MV-4-11 (cell line): ENCODE measurements at regions not wholly inside any gene's neighbourhood (a gene's known extent, or its start where the extent isn't known, plus 50 kb on each side); places are given as distances from the start of the nearest gene placed in this dataset.

Experiments
- DNase-seq: peaks from one replicate; lab custom pipeline; 2025; lab: John Stamatoyannopoulos, UW

DNA sequence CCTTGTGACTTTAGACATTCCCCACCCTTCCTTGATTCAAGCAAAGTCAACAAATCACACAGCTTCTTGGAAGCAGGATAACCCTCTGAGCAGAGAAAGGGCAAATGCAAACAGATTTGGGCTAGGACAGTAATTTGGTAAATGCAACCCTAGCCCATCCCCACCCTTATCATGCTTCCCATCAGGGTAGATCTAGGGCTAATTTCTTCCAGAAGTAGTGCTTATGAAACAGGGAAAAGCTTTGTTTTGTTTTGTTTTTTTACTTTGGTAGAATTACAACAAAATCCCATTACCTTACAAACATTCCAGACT lies 525.1 kb upstream of the NOX3 start:
- no peak for DNase-seq

- no peak for DNase-seq
These were observed 524.6 kb upstream of the NOX3 start for GRCh38 chr6:155980014-155980767.

DNA sequence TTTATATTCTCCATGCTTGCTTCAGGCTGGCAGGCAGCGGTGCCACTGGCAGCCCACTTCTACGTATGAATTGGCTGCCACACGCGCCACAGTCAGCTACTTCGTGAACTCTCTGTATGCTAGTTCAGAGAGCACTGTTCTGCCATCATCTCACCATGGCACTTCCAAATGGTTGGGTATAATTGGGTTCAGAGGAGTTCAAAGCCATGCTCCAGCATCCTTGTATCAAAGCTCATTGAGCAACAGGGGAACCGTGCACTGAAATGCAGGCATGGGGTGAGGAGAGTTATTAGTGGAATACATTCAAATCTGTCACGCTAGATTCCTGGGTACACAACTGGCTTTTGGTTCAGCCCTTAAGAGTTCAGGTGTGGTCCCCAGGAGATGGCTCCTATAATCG lies 519.9 kb upstream of the NOX3 start:
- DNase-seq, result no peak

DNA sequence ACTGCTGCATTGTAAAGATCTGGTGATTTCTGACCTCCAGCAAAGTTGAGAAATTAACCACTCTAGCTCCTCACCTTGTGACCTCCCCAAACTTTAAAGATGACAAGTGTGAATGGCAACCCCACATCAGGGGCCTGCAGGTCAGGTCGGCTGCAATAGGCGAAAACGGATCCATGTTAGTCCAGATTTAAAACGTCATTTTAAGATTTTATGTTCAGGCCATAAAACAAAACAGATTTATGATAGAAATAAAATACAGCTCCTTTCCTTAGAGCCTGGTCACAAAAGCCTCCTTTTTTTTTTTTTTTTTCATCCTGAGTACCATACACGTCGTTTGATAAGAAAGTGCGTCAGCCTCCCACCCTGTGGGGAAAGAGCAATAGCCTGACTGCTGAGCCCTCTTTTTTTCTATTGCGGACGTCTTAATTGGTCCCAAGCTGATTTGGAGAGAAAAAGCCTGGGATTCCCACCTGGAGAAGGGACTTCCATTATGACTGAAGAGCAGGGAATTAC lies 519.2 kb upstream of the NOX3 start:
- DNase-seq, result no peak

DNA sequence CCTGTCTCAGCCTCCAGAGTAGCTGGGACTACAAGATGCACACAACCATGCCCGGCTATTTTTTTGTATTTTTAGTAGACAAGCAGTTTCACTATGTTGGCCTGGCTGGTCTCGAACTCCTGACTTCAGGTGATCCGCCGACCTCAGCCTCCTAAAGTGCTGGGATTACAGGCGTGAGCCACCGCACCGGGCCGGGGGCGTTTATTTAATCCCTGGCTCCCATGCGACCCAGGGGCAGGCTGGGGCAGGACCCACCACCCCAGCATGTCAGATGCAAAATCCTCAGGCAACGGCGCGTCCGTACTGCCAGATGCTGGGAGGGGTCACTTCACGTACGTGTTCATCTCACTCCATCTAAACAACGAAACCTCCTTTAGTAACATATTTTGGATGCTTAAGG lies 518.7 kb upstream of the NOX3 start:
- no peak for DNase-seq

GRCh38 chr6:155970876-155971708 lies 515.5 kb upstream of the NOX3 start:
- no peak for DNase-seq

- DNase-seq, result no peak
These were observed 514.8 kb upstream of the NOX3 start for GRCh38 chr6:155970472-155970871.

DNA sequence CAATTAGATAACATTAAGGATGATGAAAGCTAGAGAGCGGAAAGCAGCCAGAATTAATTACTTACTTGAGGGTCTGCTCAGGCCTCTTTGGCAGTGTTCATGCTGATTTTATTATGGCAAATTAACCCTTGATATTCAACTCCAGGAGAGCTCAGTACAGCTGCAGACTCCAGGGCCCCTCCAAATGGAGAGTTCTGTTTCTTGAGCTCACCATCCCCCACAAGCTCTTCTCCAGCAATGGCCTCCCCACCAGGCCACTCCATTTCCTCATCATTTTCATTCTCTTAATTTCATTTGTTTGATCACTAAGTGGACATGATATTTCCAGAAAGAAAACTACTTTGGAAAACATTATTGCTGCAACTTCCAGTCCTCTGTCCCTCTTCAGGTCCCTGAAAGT lies 513.3 kb upstream of the NOX3 start:
- DNase-seq, result no peak

- DNase-seq, result no peak
These were observed 511.7 kb upstream of the NOX3 start for GRCh38 chr6:155967322-155967721.

- DNase-seq, result no peak
These were observed 508.9 kb upstream of the NOX3 start for GRCh38 chr6:155964544-155964943.

DNA sequence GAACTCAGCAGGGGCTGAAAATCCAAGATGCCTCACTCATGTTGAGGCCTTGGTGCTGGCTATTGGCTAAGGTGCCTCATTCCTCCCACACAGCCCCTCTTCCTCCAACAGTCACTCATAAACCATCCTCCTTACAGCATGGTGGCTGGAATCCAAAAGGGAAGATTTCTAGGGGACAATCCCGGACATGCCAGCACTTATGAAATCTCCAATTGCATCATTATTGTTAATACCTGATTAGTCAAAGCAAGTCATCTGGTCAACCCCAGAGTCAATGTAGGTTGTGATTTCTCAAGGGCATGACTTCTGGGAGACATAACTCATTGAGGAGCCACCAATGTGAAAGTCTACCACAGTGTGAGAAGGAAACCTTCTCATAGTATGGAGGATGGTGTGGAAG lies 506.6 kb upstream of the NOX3 start:
- DNase-seq, result no peak

DNA sequence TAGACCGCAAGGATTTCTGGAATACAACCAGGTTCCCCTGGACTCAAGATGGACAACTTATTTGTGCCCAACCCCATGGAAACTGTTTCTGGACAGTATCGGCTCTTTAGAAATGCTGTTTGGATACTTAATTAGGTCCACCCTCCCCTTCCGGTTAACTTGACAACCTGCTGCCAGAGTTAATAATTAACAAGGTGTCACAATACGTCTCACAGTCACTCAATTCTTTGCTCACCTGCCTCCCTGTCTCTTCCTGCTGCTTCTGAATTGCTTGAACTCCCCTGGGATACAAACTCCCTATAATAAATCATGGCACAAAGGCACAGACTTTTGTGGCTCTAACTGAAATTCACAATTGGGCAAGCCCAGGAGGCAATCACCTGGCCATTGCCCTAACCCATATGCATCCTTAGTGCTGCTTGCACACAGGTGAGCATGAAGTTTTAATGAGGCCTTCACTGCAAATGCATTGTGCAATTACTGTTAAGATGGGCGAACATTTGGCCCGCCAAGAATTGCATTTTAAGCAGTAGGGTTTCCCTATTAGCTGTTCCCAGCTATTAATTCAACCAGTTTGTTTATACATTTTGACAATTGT lies 504.4 kb upstream of the NOX3 start:
- no peak for DNase-seq

DNA sequence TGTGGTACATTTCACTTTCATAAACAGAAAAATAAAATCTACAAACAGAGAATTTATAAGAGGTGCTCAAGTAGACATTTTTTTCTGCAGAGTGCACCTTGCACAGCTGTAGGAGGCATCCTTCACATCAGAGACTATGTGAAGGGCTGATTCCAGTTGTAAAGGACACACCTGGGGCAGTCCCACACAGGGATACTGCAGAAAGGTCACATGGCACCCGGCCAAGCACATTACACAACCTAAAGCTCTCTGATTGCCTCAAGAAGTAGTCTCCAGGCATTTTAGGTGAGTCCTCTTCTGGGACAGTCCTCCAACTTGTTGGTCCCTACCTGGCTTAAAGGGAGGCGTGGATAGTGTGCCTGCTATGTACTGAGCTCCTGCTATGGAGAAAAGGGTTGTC lies 502.9 kb upstream of the NOX3 start:
- DNase-seq, result no peak

- no peak for DNase-seq
These were observed 499.4 kb upstream of the NOX3 start for GRCh38 chr6:155955038-155955437.

GRCh38 chr6:155954149-155954548 lies 498.5 kb upstream of the NOX3 start:
- no peak for DNase-seq

DNA sequence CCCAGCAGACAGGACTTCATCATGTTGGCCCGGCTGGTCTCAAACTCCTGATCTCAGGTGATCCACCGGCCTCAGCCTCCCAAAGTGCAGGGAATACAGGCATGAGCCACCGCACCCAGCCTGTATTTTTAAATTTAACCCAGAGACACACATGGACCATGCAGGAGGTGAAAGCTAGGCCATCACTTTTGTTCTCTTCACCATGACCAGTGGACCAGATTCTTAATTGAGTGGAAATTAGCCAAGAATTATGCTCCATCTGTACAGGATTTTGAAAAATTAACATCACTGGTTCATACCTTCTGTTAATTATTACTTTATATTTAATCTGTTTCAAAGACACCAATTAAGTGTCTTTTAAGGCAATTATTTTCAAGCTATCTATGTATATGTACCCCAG lies 493.6 kb upstream of the NOX3 start:
- DNase-seq, result no peak

- no peak for DNase-seq
These were observed 491.2 kb upstream of the NOX3 start for GRCh38 chr6:155946860-155947259.

DNA sequence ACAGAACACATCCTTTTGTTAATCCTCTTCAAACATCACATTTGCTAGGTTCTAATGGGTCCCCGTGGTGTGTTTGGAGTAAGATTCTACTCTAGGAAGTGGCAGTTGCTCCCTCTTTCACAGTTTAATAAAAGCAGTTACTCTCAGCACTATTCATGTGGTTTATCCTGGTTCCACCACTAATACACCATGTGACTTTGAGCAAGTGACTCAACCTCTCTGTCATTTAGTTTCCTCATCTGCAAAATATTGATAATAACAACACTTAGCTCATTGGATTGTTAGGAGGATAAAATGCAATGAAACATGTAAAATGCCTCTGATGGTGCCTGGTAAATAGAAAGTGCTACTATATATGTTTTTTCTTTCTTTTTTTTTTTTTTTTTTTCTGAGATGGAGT lies 488.0 kb upstream of the NOX3 start:
- no peak for DNase-seq

DNA sequence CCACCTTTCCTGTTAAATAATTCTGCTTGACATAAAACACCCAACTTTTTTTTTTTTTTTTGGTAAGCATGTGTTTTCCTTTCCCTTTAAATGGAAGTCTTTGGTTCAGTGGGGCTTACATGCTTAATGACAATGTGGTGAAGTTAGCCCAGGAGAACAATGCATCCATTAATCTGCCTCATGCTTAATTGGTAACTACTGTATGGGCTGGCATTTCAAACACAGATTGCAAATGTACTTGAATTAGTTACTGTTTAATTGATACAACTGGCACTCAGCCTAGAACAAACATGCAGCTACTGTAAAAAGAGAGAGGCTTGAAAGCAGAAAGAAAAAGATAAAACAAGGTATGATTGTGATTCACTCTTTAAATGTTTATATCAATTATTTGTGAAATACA lies 483.6 kb upstream of the NOX3 start:
- DNase-seq, result no peak

DNA sequence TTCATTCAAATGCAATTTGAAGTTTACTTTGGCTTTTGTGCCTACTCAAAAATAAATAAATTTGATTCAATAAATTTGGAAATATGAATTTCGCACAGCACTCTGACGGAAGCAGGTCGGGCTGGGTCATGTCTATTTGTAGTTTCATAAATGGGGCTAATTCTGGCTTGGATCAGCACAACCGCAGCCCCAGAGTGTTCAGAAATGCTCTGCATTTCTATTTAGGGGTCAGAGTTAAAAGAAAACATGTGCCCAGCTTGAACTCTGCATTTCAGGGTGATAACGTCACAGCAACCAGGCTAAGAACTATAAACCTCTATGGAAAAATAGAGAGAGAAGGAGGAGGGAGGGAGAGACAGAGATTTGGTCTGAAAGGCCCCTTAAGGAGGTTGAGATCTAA lies 480.9 kb upstream of the NOX3 start:
- no peak for DNase-seq

GRCh38 chr6:155936127-155936526 lies 480.5 kb upstream of the NOX3 start:
- no peak for DNase-seq

- DNase-seq, result no peak
These were observed 461.4 kb upstream of the NOX3 start for GRCh38 chr6:155916846-155917624.
